ENCODE measurements at regions not wholly inside any gene's neighbourhood (a gene's known extent, or its start where the extent isn't known, plus 50 kb on each side); places are given as distances from the start of the nearest gene placed in this dataset.

- ATAC-seq, result no peak
- H3K4me1 ChIP-seq (ENCODE audit: control insufficient read depth in 1 of 2, insufficient read depth in 2 of 2, low read length in 2 of 2), result no peaks in the 10 kb centered on the region
- ChIA-PET CTCF (no interaction called here), POLR2A (no interaction called here), RAD21 (ENCODE audit: low non-redundant PET in 1 of 2, low total read pairs in 2 of 2, uncharacterized antibody in 2 of 2, unreplicated experiment in 2 of 2) (no interaction called here)
- H3K27ac ChIP-seq (ENCODE audit: low read depth, low read length), result no peak overlapping the region
- H3K9me2 ChIP-seq (ENCODE audit: insufficient read depth), result no peaks in the 10 kb centered on the region
- no peak overlapping the region for H3K9ac ChIP-seq (ENCODE audit: low read length)
- intact Hi-C loops (cut with micrococcal nuclease), result no loop called here
- TF ChIP-seq YY1 (IDR thresholded peaks at IDR 0.05; ENCODE audit: extremely low read depth, insufficient replicate concordance, low read depth, low read length) (no peak), POLR2A (IDR thresholded peaks at IDR 0.05; ENCODE audit: borderline replicate concordance, extremely low read depth, insufficient read depth, insufficient read length) (no peak)
- no peaks in the 10 kb centered on the region for H4K20me1 ChIP-seq (ENCODE audit: insufficient read depth)
- BruUV-seq (replicated peaks), result no TSS peak
- H3K4me2 ChIP-seq (ENCODE audit: low read length), result no peak overlapping the region
- no peak overlapping the region for H2AFZ ChIP-seq (ENCODE audit: low read depth, low read length, poor library complexity, severe bottlenecking)
- H3K4me3 ChIP-seq (replicated peaks in 1 of 2; ENCODE audit: low read depth in 1 of 2, low read length in 2 of 2), result no peak overlapping the region
- DNase-seq (ENCODE audit: low read depth, low spot score), result no peak
- H3K9me3 ChIP-seq (ENCODE audit: control insufficient read depth in 1 of 2, insufficient read depth in 1 of 2, low read depth in 1 of 2, low read length in 2 of 2), result no peaks in the 10 kb centered on the region
- no peaks in the 10 kb centered on the region for H3K79me2 ChIP-seq (ENCODE audit: insufficient read depth, low read length)
- H3K36me3 ChIP-seq (ENCODE audit: control insufficient read depth in 1 of 2, insufficient read depth in 2 of 2, low read length in 2 of 2), result no peaks in the 10 kb centered on the region
- H3K27me3 ChIP-seq (ENCODE audit: insufficient read depth, low read length), result no peaks in the 10 kb centered on the region
These were observed 821.5 kb downstream of the EFNA5 start for GRCh38 chr5:106849266-106849665.

- ChIA-PET CTCF (no interaction called here), RAD21 (ENCODE audit: low non-redundant PET in 1 of 2, low total read pairs in 2 of 2, uncharacterized antibody in 2 of 2, unreplicated experiment in 2 of 2) (interaction anchor here in 1 of 2 experiments (0.7 kb wide), 1 partner anchor 51 kb away, joined by 4 read pairs; no protein-coding TSS in a partner anchor), POLR2A (no interaction called here)
- no peaks in the 10 kb centered on the region for H4K20me1 ChIP-seq (ENCODE audit: insufficient read depth)
- peak; percentile 90 for ATAC-seq
- intact Hi-C loops (cut with micrococcal nuclease), result no loop called here
- H3K27me3 ChIP-seq (ENCODE audit: insufficient read depth, low read length), result no peaks in the 10 kb centered on the region
- no TSS peak for BruUV-seq (replicated peaks)
- no peak overlapping the region for H3K27ac ChIP-seq (ENCODE audit: low read depth, low read length)
- no peak overlapping the region for H3K4me2 ChIP-seq (ENCODE audit: low read length)
- DNase-seq (ENCODE audit: low read depth, low spot score), result peak; percentile 13
- H3K4me1 ChIP-seq (ENCODE audit: control insufficient read depth in 1 of 2, insufficient read depth in 2 of 2, low read length in 2 of 2), result no peaks in the 10 kb centered on the region
- H2AFZ ChIP-seq (ENCODE audit: low read depth, low read length, poor library complexity, severe bottlenecking), result peak overlapping the region; percentile 24
- no peak overlapping the region for H3K9ac ChIP-seq (ENCODE audit: low read length)
- H3K36me3 ChIP-seq (ENCODE audit: control insufficient read depth in 1 of 2, insufficient read depth in 2 of 2, low read length in 2 of 2), result no peaks in the 10 kb centered on the region
- no peaks in the 10 kb centered on the region for H3K9me3 ChIP-seq (ENCODE audit: control insufficient read depth in 1 of 2, insufficient read depth in 1 of 2, low read depth in 1 of 2, low read length in 2 of 2)
- H3K4me3 ChIP-seq (replicated peaks in 1 of 2; ENCODE audit: low read depth in 1 of 2, low read length in 2 of 2), result no peak overlapping the region
- no peaks in the 10 kb centered on the region for H3K9me2 ChIP-seq (ENCODE audit: insufficient read depth)
- TF ChIP-seq CTCF (IDR thresholded peaks at IDR 0.05 in 2 of 3, conservative IDR thresholded peaks at IDR 0.05 in 1 of 3; ENCODE audit: borderline replicate concordance in 1 of 3, insufficient read depth in 1 of 3, low read depth in 2 of 3, low read length in 2 of 3), result peak; percentile 5 to 40 (median 33); a peak in 3 of 6 replicates
- TF ChIP-seq ZFX (IDR thresholded peaks at IDR 0.05), result no peak
- TF ChIP-seq RAD21 (IDR thresholded peaks at IDR 0.05; ENCODE audit: low read depth), result peak; percentile 29
- H3K79me2 ChIP-seq (ENCODE audit: insufficient read depth, low read length), result no peaks in the 10 kb centered on the region
These were observed 826.8 kb downstream of the EFNA5 start for GRCh38 chr5:106843812-106844416.

Data from HCT116 (cell line).